HT1080 (cell line): ENCODE measurements at regions not wholly inside any gene's neighbourhood (a gene's known extent, or its start where the extent isn't known, plus 50 kb on each side); places are given as distances from the start of the nearest gene placed in this dataset.
"Not testable (repeated sequence)": the region's sequence is repeated elsewhere in the genome, so short reads cannot be mapped to it uniquely, and the experiment has no call there.

Source experiments
- DNase-seq: peaks from one replicate; pipeline ENCODE4 v3.0.0-alpha.2; 2015; ENCODE audit warnings: low read depth

- peak; percentile 70 for DNase-seq
Observed at GRCh38 chr9:63812822-63813221, 1472.2 kb downstream of the FOXD4L5 start.

DNA sequence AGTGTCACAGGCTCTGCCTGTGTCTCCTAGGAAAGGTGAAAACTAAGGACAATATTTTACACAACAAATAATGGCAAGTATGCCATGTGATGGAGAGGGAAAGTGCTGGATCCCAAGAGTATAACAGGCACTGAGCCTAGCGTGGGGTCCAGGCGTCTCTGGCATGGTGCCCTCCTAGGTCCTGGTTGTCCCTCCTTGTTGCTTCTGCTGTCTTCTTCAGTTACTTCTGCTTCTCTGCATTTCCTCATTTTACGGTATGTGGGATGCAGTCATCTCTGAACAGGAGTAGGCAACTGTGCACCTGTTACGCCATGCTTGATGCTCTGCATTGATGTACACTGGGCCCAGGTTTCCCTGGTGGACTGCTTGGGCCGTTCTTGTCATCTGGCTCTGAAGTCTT, 1480.8 kb downstream of the FOXD4L5 start:
- not testable (repeated sequence) for DNase-seq

GRCh38 chr9:63794081-63794685, 1490.8 kb downstream of the FOXD4L5 start:
- not testable (repeated sequence) for DNase-seq

DNA sequence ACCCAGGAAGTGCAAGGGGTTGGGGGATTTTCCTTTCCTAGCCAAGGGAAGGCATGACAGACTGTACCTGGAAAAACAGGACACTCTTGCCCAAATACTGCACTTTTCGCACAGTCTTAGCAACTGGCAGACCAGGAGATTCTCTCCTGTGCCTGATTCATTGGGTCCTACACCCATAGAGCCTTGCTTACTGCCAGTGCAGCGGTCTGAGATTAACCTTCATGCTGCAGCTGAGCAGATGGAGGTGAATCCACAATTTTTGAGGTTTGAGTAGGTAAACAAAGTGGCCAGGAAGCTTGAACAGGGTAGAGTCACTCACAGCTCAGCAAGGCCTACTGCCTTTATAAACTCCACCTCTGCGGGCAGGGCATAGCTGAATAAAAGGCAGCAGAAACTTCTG, 1497.6 kb downstream of the FOXD4L5 start:
- not testable (repeated sequence) for DNase-seq

DNA sequence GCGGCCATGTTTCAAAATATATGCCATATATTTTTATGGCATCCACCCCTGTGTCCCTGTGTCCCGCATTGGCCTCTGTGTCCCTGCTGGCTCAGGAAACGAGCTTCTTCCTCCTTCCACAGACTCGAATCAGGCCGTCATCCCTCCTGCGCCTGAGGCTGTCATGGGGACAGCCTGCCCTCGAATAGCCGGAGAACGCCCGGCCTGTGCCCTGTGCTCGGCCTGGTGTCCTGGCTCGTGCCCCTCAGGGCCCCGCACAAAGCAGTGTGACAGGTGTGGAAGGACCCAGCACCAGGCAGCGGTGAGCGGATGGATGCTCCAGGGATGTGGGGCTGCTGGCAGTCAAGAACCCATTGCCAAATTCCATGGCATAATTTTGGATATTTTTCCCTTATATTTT, 1500.0 kb downstream of the FOXD4L5 start:
- DNase-seq, result not testable (repeated sequence)

GRCh38 chr9:63784421-63784820, 1500.6 kb downstream of the FOXD4L5 start:
- not testable (repeated sequence) for DNase-seq

GRCh38 chr9:63781817-63782439, 1503.1 kb downstream of the FOXD4L5 start:
- DNase-seq, result not testable (repeated sequence)

DNA sequence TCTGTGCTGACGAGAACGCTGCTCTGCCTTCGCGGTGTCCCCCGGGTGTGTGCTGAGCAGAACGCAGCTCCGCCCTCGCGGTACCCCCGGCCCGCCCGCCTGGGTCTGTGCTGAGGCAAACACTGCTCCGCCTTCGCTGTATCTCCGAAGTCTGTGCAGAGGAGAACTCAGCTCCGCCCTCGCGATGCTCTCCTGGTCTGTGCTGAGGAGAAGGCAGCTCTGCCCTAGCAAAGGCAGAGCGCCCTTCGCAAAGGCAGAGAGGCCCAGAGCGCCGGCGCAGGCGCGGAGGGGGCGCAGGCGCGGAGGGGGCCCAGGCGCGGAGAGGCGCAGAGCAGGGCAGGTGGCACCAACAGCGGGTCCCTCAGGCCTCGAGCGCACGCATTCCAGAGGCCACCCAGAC, 1503.6 kb downstream of the FOXD4L5 start:
- DNase-seq, result peak; percentile 32

- not testable (repeated sequence) for DNase-seq
Observed at GRCh38 chr9:63776220-63776619, 1508.8 kb downstream of the FOXD4L5 start.

- not testable (repeated sequence) for DNase-seq
Observed at GRCh38 chr9:63775092-63775426, 1510.0 kb downstream of the FOXD4L5 start.

DNA sequence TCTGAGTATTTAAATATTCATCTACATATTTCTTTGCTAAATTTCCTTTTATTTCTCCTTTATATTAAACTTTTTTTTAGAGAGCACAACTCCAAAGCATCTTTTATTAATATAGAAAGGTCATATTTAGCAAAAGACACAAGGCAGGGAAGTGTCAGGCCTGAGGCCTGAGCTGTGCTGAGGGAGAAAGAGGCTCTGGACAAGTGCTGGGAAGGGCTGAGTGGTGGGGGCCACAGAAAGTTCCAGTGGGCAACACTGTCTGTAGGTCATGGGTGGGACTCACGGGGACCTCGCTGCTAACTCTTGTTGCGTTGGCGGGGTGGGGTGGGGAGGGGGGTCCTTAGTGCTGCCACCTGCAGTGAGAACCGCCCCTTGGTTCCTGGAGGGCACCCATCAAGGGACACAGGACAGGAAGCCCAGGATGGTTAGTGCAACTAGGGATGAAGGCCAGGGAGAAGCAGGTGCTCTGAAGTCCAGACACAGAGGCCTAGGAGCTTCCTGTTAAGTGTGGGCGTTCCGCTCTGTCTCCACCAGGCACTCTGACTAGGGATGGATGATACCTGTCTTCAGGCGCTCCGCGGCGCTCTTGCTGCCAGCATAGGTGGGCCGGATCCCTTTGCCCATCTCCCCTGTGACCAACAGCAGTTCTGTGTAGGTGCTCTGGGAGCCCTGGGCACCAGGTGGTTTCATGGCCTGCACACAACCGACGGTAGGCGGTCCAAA, 1510.5 kb downstream of the FOXD4L5 start:
- DNase-seq, result not testable (repeated sequence)

GRCh38 chr9:63762230-63762629, 1522.8 kb downstream of the FOXD4L5 start:
- DNase-seq, result not testable (repeated sequence)

DNA sequence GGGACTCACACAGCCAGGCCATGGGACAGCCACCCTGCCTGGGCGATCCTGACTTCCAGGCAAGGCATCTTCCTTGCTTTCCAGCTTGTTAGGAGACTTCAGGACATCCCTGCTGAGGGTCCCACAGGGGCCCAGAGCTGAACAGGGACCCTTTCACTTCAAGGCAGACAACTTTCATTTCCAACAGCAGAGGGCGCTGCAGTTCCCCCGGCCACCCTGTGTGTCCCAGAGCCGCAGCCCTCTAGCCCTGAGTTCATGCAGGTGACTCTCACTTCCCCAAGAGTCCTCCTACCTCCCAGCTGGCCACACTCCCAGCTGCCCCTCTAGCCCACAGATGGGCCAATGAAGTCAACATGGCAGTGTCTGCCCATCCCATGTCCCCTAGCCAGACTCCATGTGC, 1556.0 kb downstream of the FOXD4L5 start:
- not testable (repeated sequence) for DNase-seq

GRCh38 chr9:63728287-63728686, 1556.7 kb downstream of the FOXD4L5 start:
- no peak for DNase-seq

DNA sequence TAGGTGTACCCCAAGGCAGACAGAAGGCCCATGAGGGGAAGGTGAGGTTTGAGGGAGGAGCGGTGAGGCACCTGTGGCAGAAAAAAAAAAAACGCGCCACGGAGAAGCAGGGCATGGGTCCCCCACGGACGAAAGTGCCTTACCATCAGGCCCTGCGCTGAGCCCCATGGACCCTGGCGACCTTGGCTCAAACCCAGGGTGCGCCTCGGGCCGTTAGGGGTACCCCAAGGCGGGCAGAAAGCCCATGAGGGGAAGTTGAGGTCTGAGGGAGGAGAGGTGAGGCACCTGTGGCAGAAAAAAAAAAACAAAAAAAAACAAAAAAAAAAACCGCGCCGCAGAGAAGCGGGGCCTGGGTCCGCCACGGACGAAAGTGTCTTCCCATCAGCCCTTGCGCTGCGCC, 1576.7 kb downstream of the FOXD4L5 start:
- not testable (repeated sequence) for DNase-seq

- DNase-seq, result not testable (repeated sequence)
Observed at GRCh38 chr9:63704456-63704855, 1580.6 kb downstream of the FOXD4L5 start.

DNA sequence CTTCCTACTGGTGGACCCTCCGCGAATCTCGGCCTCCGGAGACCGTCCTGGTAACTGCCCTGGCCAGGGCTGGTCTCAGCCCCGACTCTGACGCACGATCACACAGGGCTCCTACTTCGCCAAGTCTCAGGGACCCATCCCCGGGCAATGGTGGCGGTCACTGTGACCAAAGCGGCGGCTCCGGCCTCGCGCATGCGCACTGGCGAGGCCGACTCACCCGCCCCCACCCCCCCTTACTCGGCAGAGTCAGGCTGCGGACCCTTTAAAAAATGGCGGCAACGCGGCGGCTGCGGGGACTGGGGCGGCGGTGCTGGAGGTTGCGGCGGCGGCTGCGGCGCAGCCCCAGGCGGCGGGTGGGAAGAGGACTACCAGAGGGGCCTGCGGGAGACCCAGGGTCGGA, 1581.3 kb downstream of the FOXD4L5 start:
- not testable (repeated sequence) for DNase-seq

DNA sequence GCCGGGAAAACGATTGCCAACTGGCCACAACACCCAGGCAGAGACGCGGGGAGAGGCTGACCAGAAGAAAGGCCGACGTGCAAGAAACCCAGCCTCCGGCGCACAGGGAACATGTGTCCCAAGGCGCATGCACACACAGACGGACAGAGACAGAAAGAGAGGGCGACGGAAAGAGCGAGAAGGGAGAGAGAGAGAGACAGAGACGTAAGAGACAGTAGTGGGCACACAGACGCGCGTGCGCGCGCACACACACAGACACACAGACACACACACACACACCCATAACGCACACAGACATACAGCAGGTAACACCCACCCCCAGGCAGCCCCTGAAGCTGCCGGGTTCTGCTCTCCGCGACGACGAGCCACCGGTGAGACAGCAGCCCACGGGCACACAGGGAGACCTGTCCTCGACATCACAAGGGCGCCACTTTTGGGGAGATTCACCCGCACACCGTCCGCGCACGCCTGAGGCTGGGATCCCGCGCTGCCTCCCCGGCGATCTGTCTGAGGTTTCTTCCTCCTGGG, 1581.8 kb downstream of the FOXD4L5 start:
- DNase-seq, result not testable (repeated sequence)
